HEK293 (cell line): ENCODE measurements at regions not wholly inside any gene's neighbourhood (a gene's known extent, or its start where the extent isn't known, plus 50 kb on each side); places are given as distances from the start of the nearest gene placed in this dataset.

Experiments
- CTCF ChIA-PET: fragments of 350-600 bp; formaldehyde crosslinking; extraction: SDS; loops from one replicate; lab custom pipeline; 2021; ENCODE audit warnings: antibody characterized with exemption; lab: Yijun Ruan, JAX
- POLR2A ChIA-PET: fragments of 300-600 bp; formaldehyde crosslinking; extraction: SDS; loops from one replicate; lab custom pipeline; 2020; ENCODE audit warnings: antibody characterized with exemption, inconsistent platforms; lab: Yijun Ruan, JAX
- H3K27ac ChIP-seq: fragments of 200-500 bp; sonication (Bioruptor generic); 2 replicates; pipeline ENCODE4 v1.5.1; 2014; ENCODE audit warnings: low read depth, low read length, control low read depth, inconsistent platforms; ENCODE audit errors: extremely low read depth
- H3K36me3 ChIP-seq, 2 experiments: fragments of 200-500 bp in 1 of 2; sonication (Bioruptor generic) in 1 of 2; 1 replicate in 1 of 2; 2 replicates in 1 of 2; pipeline ENCODE4 v1.5.1; 2014 to 2017; ENCODE audit warnings: inconsistent platforms in 2 of 2, low read length in 2 of 2; ENCODE audit not compliant: control insufficient read depth in 2 of 2, insufficient read depth in 1 of 2
- H3K4me1 ChIP-seq: fragments of 200-500 bp; sonication (Bioruptor generic); 2 replicates; pipeline ENCODE4 v1.5.1; 2014; ENCODE audit warnings: mild to moderate bottlenecking, low read length, inconsistent platforms; ENCODE audit not compliant: control insufficient read depth, insufficient read depth
- H3K4me3 ChIP-seq: 2 replicates; pipeline ENCODE4 v1.5.1; 2011; ENCODE audit warnings: low read depth, mild to moderate bottlenecking, control low read depth, low read length, moderate library complexity
- H3K9me3 ChIP-seq: fragments of 200-500 bp; sonication (Bioruptor generic); 2 replicates; pipeline ENCODE4 v1.5.1; 2014; ENCODE audit warnings: low read depth, low read length, inconsistent platforms; ENCODE audit not compliant: control insufficient read depth, insufficient read depth
- KLF16 ChIP-seq: fragments of 450-650 bp; formaldehyde crosslinking; IDR thresholded peaks from 2 replicates; pipeline ENCODE4 v1.5.1; 2017; ENCODE audit warnings: missing biosample characterization, missing genetic modification characterization
- MZF1 ChIP-seq: fragments of 450-650 bp; formaldehyde crosslinking; IDR thresholded peaks from 2 replicates; pipeline ENCODE4 v1.5.1; 2017; ENCODE audit warnings: missing biosample characterization, missing genetic modification characterization, borderline replicate concordance
- OVOL3 ChIP-seq: fragments of 450-650 bp; formaldehyde crosslinking; IDR thresholded peaks from 2 replicates; pipeline ENCODE4 v1.5.1; 2016; ENCODE audit warnings: missing biosample characterization, missing genetic modification characterization
- REPIN1 ChIP-seq: fragments of 450-650 bp; formaldehyde crosslinking; IDR thresholded peaks from 2 replicates; pipeline ENCODE4 v1.5.1; 2017; ENCODE audit warnings: missing biosample characterization, missing genetic modification characterization, low read depth
- TRIM28 ChIP-seq: IDR thresholded peaks from 2 replicates; pipeline ENCODE4 v1.6.1; 2011; ENCODE audit warnings: low read length, control low read depth, borderline replicate concordance
- WT1 ChIP-seq: fragments of 450-650 bp; formaldehyde crosslinking; IDR thresholded peaks from 2 replicates; pipeline ENCODE4 v1.5.1; 2016; ENCODE audit warnings: missing biosample characterization, missing genetic modification characterization
- YY2 ChIP-seq: fragments of 450-650 bp; formaldehyde crosslinking; IDR thresholded peaks from 2 replicates; pipeline ENCODE4 v1.5.1; 2016; ENCODE audit warnings: missing biosample characterization, missing genetic modification characterization
- ZBTB48 ChIP-seq: fragments of 450-650 bp; formaldehyde crosslinking; IDR thresholded peaks from 2 replicates; pipeline ENCODE4 v1.5.1; 2016; ENCODE audit warnings: missing biosample characterization, missing genetic modification characterization
- ZFP69B ChIP-seq: fragments of 450-650 bp; formaldehyde crosslinking; IDR thresholded peaks from 2 replicates; pipeline ENCODE4 v1.5.1; 2016; ENCODE audit warnings: missing biosample characterization, missing genetic modification characterization
- ZNF114 ChIP-seq: fragments of 450-650 bp; formaldehyde crosslinking; IDR thresholded peaks from 2 replicates; pipeline ENCODE4 v1.5.0; 2017; ENCODE audit warnings: missing biosample characterization, missing genetic modification characterization
- ZNF138 ChIP-seq: fragments of 450-650 bp; formaldehyde crosslinking; IDR thresholded peaks from 2 replicates; pipeline ENCODE4 v1.5.1; 2016; ENCODE audit warnings: missing biosample characterization, missing genetic modification characterization, borderline replicate concordance
- ZNF211 ChIP-seq: fragments of 450-650 bp; formaldehyde crosslinking; IDR thresholded peaks from 2 replicates; pipeline ENCODE4 v1.5.1; 2016; ENCODE audit warnings: low read depth, missing biosample characterization, missing genetic modification characterization
- ZNF514 ChIP-seq: fragments of 450-650 bp; formaldehyde crosslinking; IDR thresholded peaks from 2 replicates; pipeline ENCODE4 v1.5.1; 2016; ENCODE audit warnings: missing biosample characterization, missing genetic modification characterization
- ZNF530 ChIP-seq: fragments of 450-650 bp; formaldehyde crosslinking; IDR thresholded peaks from 2 replicates; pipeline ENCODE4 v1.5.1; 2016; ENCODE audit warnings: low read depth, missing biosample characterization, missing genetic modification characterization
- ZNF548 ChIP-seq: fragments of 450-650 bp; formaldehyde crosslinking; IDR thresholded peaks from 2 replicates; pipeline ENCODE4 v1.5.1; 2016; ENCODE audit warnings: missing biosample characterization, missing genetic modification characterization
- ZNF549 ChIP-seq: fragments of 450-650 bp; IDR thresholded peaks from 2 replicates; pipeline ENCODE4 v1.5.1; 2018; ENCODE audit warnings: missing biosample characterization, missing genetic modification characterization, mild to moderate bottlenecking, inconsistent platforms, moderate library complexity
- ZNF560 ChIP-seq: fragments of 450-650 bp; formaldehyde crosslinking; IDR thresholded peaks from 2 replicates; pipeline ENCODE4 v1.5.1; 2017; ENCODE audit warnings: missing biosample characterization, missing genetic modification characterization, borderline replicate concordance
- ZNF610 ChIP-seq: fragments of 450-650 bp; formaldehyde crosslinking; IDR thresholded peaks from 2 replicates; pipeline ENCODE4 v1.5.1; 2016; ENCODE audit warnings: missing biosample characterization, missing genetic modification characterization, borderline replicate concordance
- ZNF626 ChIP-seq: fragments of 450-650 bp; sonication (Bioruptor Pico); formaldehyde crosslinking; IDR thresholded peaks from 2 replicates; pipeline ENCODE4 v1.5.1; 2018; ENCODE audit warnings: missing biosample characterization, missing genetic modification characterization, inconsistent platforms
- ZNF658 ChIP-seq: fragments of 450-650 bp; formaldehyde crosslinking; IDR thresholded peaks from 2 replicates; pipeline ENCODE4; 2016; ENCODE audit warnings: missing biosample characterization, missing genetic modification characterization
- ZNF701 ChIP-seq: fragments of 450-650 bp; formaldehyde crosslinking; IDR thresholded peaks from 2 replicates; pipeline ENCODE4 v1.5.1; 2016; ENCODE audit warnings: missing biosample characterization, missing genetic modification characterization
- ZNF837 ChIP-seq: fragments of 450-650 bp; formaldehyde crosslinking; IDR thresholded peaks from 2 replicates; pipeline ENCODE4 v1.5.1; 2016; ENCODE audit warnings: missing biosample characterization, missing genetic modification characterization
- ZSCAN16 ChIP-seq: fragments of 450-650 bp; formaldehyde crosslinking; IDR thresholded peaks from 2 replicates; pipeline ENCODE4 v1.5.1; 2016; ENCODE audit warnings: missing biosample characterization, missing genetic modification characterization
- ZSCAN23 ChIP-seq: fragments of 450-650 bp; formaldehyde crosslinking; IDR thresholded peaks from 2 replicates; pipeline ENCODE4 v1.5.1; 2016; ENCODE audit warnings: missing biosample characterization, missing genetic modification characterization
- ZXDB ChIP-seq: fragments of 450-650 bp; formaldehyde crosslinking; IDR thresholded peaks from 2 replicates; pipeline ENCODE4 v1.5.1; 2016; ENCODE audit warnings: missing biosample characterization, missing genetic modification characterization
- TF ChIP-seq, protein P1 (sequence below): fragments of 450-650 bp; formaldehyde crosslinking; IDR thresholded peaks from 2 replicates; pipeline ENCODE4 v1.5.1; 2017; ENCODE audit warnings: missing biosample characterization, missing genetic modification characterization
- TF ChIP-seq, protein P2 (sequence below): fragments of 450-650 bp; formaldehyde crosslinking; IDR thresholded peaks from 2 replicates; pipeline ENCODE4 v1.5.1; 2016; ENCODE audit warnings: missing biosample characterization, missing genetic modification characterization, low read depth
- TF ChIP-seq, protein P3 (sequence below): fragments of 450-650 bp; formaldehyde crosslinking; IDR thresholded peaks from 2 replicates; pipeline ENCODE4 v1.5.1; 2016; ENCODE audit warnings: missing biosample characterization, missing genetic modification characterization
- TF ChIP-seq, protein P4 (sequence below): fragments of 450-650 bp; formaldehyde crosslinking; IDR thresholded peaks from 2 replicates; pipeline ENCODE4 v1.5.1; 2017; ENCODE audit warnings: missing biosample characterization, missing genetic modification characterization
- TF ChIP-seq, protein P5 (sequence below): fragments of 450-650 bp; formaldehyde crosslinking; IDR thresholded peaks from 2 replicates; pipeline ENCODE4 v1.5.1; 2016; ENCODE audit warnings: missing biosample characterization, missing genetic modification characterization

DNA sequence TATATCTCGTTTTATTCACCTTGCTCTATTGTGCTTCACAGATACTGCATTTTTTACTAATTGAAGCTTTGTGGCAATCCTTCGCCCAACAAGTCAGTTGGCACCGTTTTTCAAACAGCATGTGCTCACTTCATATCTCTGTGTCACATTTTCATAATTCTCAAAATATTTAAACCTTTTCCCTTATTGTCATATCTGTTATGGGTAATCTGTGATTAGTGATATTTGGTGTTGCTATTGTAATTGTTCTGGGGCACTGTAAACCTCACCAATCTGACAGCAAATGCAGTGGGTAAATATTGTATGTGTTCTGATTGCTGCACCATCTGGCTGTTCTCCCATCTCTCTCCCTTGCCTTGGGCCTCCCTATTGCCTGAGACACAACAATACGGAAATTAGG lies 191.3 kb downstream of the BTG1 start:
- H3K4me3 ChIP-seq = no peak overlapping the region
- CTCF ChIA-PET = no interaction called here
- POLR2A ChIA-PET = no interaction called here
- H3K4me1 ChIP-seq = no peaks in the 10 kb centered on the region
- no peaks in the 10 kb centered on the region for H3K36me3 ChIP-seq
- no peak overlapping the region for H3K27ac ChIP-seq
- TF ChIP-seq ZNF138 (no peak), ZNF114 (no peak), ZSCAN16 (tag by site-specific recombination) (no peak), ZNF549 (tag by site-specific recombination) (no peak), ZFP69B (no peak), ZNF514 (tag by site-specific recombination) (no peak), KLF16 (tag by site-specific recombination) (no peak), ZNF211 (tag by site-specific recombination) (no peak), ZNF837 (tag by site-specific recombination) (no peak), ZNF560 (tag by site-specific recombination) (no peak), ZNF701 (tag by site-specific recombination) (no peak), ZSCAN23 (tag by site-specific recombination) (no peak), TRIM28 (no peak), OVOL3 (tag by site-specific recombination) (no peak), ZNF658 (tag by site-specific recombination) (no peak), MZF1 (tag by site-specific recombination) (no peak), ZNF626 (tag by site-specific recombination) (no peak)
- TF ChIP-seq, protein P1, sequence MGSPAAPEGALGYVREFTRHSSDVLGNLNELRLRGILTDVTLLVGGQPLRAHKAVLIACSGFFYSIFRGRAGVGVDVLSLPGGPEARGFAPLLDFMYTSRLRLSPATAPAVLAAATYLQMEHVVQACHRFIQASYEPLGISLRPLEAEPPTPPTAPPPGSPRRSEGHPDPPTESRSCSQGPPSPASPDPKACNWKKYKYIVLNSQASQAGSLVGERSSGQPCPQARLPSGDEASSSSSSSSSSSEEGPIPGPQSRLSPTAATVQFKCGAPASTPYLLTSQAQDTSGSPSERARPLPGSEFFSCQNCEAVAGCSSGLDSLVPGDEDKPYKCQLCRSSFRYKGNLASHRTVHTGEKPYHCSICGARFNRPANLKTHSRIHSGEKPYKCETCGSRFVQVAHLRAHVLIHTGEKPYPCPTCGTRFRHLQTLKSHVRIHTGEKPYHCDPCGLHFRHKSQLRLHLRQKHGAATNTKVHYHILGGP (tag by site-specific recombination) = no peak
- TF ChIP-seq, protein P2, sequence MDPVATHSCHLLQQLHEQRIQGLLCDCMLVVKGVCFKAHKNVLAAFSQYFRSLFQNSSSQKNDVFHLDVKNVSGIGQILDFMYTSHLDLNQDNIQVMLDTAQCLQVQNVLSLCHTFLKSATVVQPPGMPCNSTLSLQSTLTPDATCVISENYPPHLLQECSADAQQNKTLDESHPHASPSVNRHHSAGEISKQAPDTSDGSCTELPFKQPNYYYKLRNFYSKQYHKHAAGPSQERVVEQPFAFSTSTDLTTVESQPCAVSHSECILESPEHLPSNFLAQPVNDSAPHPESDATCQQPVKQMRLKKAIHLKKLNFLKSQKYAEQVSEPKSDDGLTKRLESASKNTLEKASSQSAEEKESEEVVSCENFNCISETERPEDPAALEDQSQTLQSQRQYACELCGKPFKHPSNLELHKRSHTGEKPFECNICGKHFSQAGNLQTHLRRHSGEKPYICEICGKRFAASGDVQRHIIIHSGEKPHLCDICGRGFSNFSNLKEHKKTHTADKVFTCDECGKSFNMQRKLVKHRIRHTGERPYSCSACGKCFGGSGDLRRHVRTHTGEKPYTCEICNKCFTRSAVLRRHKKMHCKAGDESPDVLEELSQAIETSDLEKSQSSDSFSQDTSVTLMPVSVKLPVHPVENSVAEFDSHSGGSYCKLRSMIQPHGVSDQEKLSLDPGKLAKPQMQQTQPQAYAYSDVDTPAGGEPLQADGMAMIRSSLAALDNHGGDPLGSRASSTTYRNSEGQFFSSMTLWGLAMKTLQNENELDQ = no peak
- TF ChIP-seq, protein P3, sequence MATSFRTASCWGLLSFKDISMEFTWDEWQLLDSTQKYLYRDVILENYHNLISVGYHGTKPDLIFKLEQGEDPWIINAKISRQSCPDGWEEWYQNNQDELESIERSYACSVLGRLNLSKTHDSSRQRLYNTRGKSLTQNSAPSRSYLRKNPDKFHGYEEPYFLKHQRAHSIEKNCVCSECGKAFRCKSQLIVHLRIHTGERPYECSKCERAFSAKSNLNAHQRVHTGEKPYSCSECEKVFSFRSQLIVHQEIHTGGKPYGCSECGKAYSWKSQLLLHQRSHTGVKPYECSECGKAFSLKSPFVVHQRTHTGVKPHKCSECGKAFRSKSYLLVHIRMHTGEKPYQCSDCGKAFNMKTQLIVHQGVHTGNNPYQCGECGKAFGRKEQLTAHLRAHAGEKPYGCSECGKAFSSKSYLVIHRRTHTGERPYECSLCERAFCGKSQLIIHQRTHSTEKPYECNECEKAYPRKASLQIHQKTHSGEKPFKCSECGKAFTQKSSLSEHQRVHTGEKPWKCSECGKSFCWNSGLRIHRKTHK (tag by site-specific recombination) = no peak
- TF ChIP-seq, all 188 proteins: peak for 0
- H3K9me3 ChIP-seq = no peaks in the 10 kb centered on the region

DNA sequence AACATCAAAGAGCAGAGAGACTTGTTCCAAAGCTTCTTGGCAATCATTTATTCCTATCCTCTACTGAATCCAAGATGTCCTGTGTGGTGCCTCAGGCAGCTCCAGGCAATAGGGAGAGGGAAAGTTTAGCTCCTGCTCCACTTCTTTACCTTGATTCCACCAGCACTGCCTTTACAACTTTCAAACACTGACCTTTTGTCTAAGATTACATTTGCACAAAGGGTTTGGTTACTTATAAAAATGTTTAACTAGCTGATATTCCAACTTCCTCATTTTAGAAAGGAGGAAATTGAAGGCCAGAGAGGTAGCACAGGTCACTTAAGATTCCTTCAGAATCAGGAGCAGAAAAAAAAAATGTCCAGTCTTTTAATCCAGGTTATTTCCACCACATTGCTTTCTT lies 192.7 kb downstream of the BTG1 start:
- H3K4me1 ChIP-seq = no peaks in the 10 kb centered on the region
- no peak overlapping the region for H3K27ac ChIP-seq
- POLR2A ChIA-PET = no interaction called here
- no peaks in the 10 kb centered on the region for H3K36me3 ChIP-seq
- no peaks in the 10 kb centered on the region for H3K9me3 ChIP-seq
- CTCF ChIA-PET = interaction anchor here (0.7 kb wide), 1 partner anchor 31 kb away, joined by 5 read pairs; no protein-coding TSS in a partner anchor
- no peak overlapping the region for H3K4me3 ChIP-seq
- TF ChIP-seq, protein P4, sequence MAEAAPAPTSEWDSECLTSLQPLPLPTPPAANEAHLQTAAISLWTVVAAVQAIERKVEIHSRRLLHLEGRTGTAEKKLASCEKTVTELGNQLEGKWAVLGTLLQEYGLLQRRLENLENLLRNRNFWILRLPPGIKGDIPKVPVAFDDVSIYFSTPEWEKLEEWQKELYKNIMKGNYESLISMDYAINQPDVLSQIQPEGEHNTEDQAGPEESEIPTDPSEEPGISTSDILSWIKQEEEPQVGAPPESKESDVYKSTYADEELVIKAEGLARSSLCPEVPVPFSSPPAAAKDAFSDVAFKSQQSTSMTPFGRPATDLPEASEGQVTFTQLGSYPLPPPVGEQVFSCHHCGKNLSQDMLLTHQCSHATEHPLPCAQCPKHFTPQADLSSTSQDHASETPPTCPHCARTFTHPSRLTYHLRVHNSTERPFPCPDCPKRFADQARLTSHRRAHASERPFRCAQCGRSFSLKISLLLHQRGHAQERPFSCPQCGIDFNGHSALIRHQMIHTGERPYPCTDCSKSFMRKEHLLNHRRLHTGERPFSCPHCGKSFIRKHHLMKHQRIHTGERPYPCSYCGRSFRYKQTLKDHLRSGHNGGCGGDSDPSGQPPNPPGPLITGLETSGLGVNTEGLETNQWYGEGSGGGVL = no peak
- no peak for TF ChIP-seq TRIM28
- no peak for TF ChIP-seq ZNF530 (tag by site-specific recombination)
- no peak for TF ChIP-seq ZBTB48 (tag by site-specific recombination)
- no peak for TF ChIP-seq ZXDB (tag by site-specific recombination)
- TF ChIP-seq ZNF548 (tag by site-specific recombination) = no peak
- TF ChIP-seq YY2 (tag by site-specific recombination) = no peak
- no peak for TF ChIP-seq WT1
- TF ChIP-seq ZNF626 (tag by site-specific recombination) = no peak
- TF ChIP-seq, protein P5, sequence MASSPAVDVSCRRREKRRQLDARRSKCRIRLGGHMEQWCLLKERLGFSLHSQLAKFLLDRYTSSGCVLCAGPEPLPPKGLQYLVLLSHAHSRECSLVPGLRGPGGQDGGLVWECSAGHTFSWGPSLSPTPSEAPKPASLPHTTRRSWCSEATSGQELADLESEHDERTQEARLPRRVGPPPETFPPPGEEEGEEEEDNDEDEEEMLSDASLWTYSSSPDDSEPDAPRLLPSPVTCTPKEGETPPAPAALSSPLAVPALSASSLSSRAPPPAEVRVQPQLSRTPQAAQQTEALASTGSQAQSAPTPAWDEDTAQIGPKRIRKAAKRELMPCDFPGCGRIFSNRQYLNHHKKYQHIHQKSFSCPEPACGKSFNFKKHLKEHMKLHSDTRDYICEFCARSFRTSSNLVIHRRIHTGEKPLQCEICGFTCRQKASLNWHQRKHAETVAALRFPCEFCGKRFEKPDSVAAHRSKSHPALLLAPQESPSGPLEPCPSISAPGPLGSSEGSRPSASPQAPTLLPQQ (tag by site-specific recombination) = no peak
- TF ChIP-seq REPIN1 = no peak
- TF ChIP-seq ZNF610 (tag by site-specific recombination) = no peak
